Stimulated activated CD8-positive, alpha-beta memory T cell treated with anti-CD3 and anti-CD28 coated beads, Interleukin-4, amount 100 ng/mL, for 24 hours (primary cell): ENCODE measurements at regions not wholly inside any gene's neighbourhood (a gene's known extent, or its start where the extent isn't known, plus 50 kb on each side); places are given as distances from the start of the nearest gene placed in this dataset.

Source experiments
- DNase-seq: peaks from one replicate; pipeline ENCODE4 v3.0.0-alpha.2; 2020; ENCODE audit warnings: low read depth

- no peak for DNase-seq
These were observed 99.9 kb upstream of the NCAM1 start for GRCh38 chr11:112861356-112861755.

GRCh38 chr11:112863305-112863704 is 97.9 kb upstream of the NCAM1 start:
- DNase-seq, result no peak

- no peak for DNase-seq
These were observed 96.5 kb upstream of the NCAM1 start for GRCh38 chr11:112864672-112865071.

- DNase-seq, result no peak
These were observed 89.2 kb upstream of the NCAM1 start for GRCh38 chr11:112871909-112872500.

- no peak for DNase-seq
These were observed 86.2 kb upstream of the NCAM1 start for GRCh38 chr11:112874980-112875379.

GRCh38 chr11:112877581-112877980 is 83.6 kb upstream of the NCAM1 start:
- no peak for DNase-seq

GRCh38 chr11:112878033-112878601 is 83.1 kb upstream of the NCAM1 start:
- DNase-seq, result no peak

GRCh38 chr11:112880495-112880894 is 80.7 kb upstream of the NCAM1 start:
- DNase-seq, result no peak

GRCh38 chr11:112881461-112881860 is 79.8 kb upstream of the NCAM1 start:
- DNase-seq, result no peak

GRCh38 chr11:112882494-112883381 is 78.5 kb upstream of the NCAM1 start:
- no peak for DNase-seq

- DNase-seq, result no peak
These were observed 77.0 kb upstream of the NCAM1 start for GRCh38 chr11:112884012-112884767.

- DNase-seq, result no peak
These were observed 75.3 kb upstream of the NCAM1 start for GRCh38 chr11:112885744-112886433.

GRCh38 chr11:112886434-112887370 is 74.5 kb upstream of the NCAM1 start:
- DNase-seq, result no peak

GRCh38 chr11:112889446-112889845 is 71.8 kb upstream of the NCAM1 start:
- no peak for DNase-seq

- no peak for DNase-seq
These were observed 61.8 kb upstream of the NCAM1 start for GRCh38 chr11:112899235-112900006.

- DNase-seq, result no peak
These were observed 59.3 kb upstream of the NCAM1 start for GRCh38 chr11:112901924-112902323.

GRCh38 chr11:112902361-112903011 is 58.7 kb upstream of the NCAM1 start:
- no peak for DNase-seq

GRCh38 chr11:112903340-112903739 is 57.9 kb upstream of the NCAM1 start:
- no peak for DNase-seq

- DNase-seq, result no peak
These were observed 50.1 kb upstream of the NCAM1 start for GRCh38 chr11:112911124-112911523.
